SK-N-SH (cell line): ENCODE measurements at regions not wholly inside any gene's neighbourhood (a gene's known extent, or its start where the extent isn't known, plus 50 kb on each side); places are given as distances from the start of the nearest gene placed in this dataset.

Source experiments
- CTCF ChIA-PET: fragments of 300-600, 350-600 bp; formaldehyde crosslinking; extraction: SDS; loops from one replicate; lab custom pipeline; 2021; lab: Yijun Ruan, JAX
- POLR2A ChIA-PET: fragments of 350-600 bp; sonication (Branson Sonifier 250); formaldehyde crosslinking; extraction: SDS; loops from one replicate; lab custom pipeline; 2020; ENCODE audit warnings: antibody characterized with exemption, inconsistent platforms; lab: Yijun Ruan, JAX
- DNase-seq: peaks from one replicate; pipeline ENCODE4 v3.0.0; 2012
- H2AFZ ChIP-seq: fragments of 200-600 bp; sonication (generic); 2 replicates; pipeline ENCODE4 v1.8.1; 2016; ENCODE audit warnings: antibody characterized with exemption, mild to moderate bottlenecking, low read depth
- H3F3A ChIP-seq: fragments of 200-600 bp; sonication (generic); replicated peaks from 2 replicates; pipeline ENCODE3; 2016; ENCODE audit warnings: antibody characterized with exemption, mild to moderate bottlenecking; ENCODE audit not compliant: insufficient read depth
- H3K27ac ChIP-seq, 2 experiments: fragments of 200-500 bp in 1 of 2; fragments of 200-600 bp in 1 of 2; sonication (Bioruptor generic) in 1 of 2; sonication (generic), shearing (Covaris generic) in 1 of 2; 2 replicates each; pipeline versions ENCODE4 v1.5.1 to v1.6.1; 2014 to 2016; ENCODE audit warnings: low read depth in 2 of 2, inconsistent platforms in 1 of 2, low read length in 1 of 2, mild to moderate bottlenecking in 1 of 2, mixed read lengths in 1 of 2
- H3K27me3 ChIP-seq: fragments of 200-600 bp; sonication (generic), shearing (Covaris generic); 2 replicates; pipeline ENCODE4 v1.6.1; 2016; ENCODE audit warnings: mixed run types; ENCODE audit not compliant: insufficient read depth
- H3K36me3 ChIP-seq, 2 experiments: fragments of 200-500 bp in 1 of 2; fragments of 200-600 bp in 1 of 2; sonication (Bioruptor generic) in 1 of 2; sonication (generic) in 1 of 2; replicated peaks in 1 of 2; 2 replicates each; pipeline versions ENCODE3 to v1.5.1; 2014 to 2016; ENCODE audit warnings: low read length in 1 of 2, mild to moderate bottlenecking in 1 of 2; ENCODE audit not compliant: insufficient read depth in 2 of 2, control insufficient read depth in 1 of 2
- H3K4me1 ChIP-seq, 2 experiments: fragments of 200-500 bp in 1 of 2; fragments of 200-600 bp in 1 of 2; sonication (Bioruptor generic) in 1 of 2; sonication (generic), shearing (Covaris generic) in 1 of 2; 2 replicates each; pipeline versions ENCODE4 v1.5.1 to v1.6.1; 2014 to 2016; ENCODE audit warnings: low read depth in 1 of 2, low read length in 1 of 2, mixed run types in 1 of 2; ENCODE audit not compliant: insufficient read depth in 2 of 2, control insufficient read depth in 1 of 2
- H3K4me2 ChIP-seq: fragments of 200-600 bp; sonication (generic), shearing (Covaris generic); 2 replicates; pipeline ENCODE4 v1.6.1; 2017; ENCODE audit warnings: mixed run types
- H3K4me3 ChIP-seq, 2 experiments: fragments of 200-500 bp in 1 of 2; fragments of 200-600 bp in 1 of 2; sonication (Bioruptor generic) in 1 of 2; sonication (generic), shearing (Covaris generic) in 1 of 2; 2 replicates each; pipeline versions ENCODE4 v1.5.1 to v1.8.1; 2014 to 2016; ENCODE audit warnings: low read depth in 2 of 2, inconsistent platforms in 1 of 2, low read length in 1 of 2, mild to moderate bottlenecking in 1 of 2, mixed read lengths in 1 of 2, moderate library complexity in 1 of 2
- H3K79me2 ChIP-seq: fragments of 200-600 bp; sonication (generic); 2 replicates; pipeline ENCODE4 v1.8.1; 2017; ENCODE audit warnings: mild to moderate bottlenecking; ENCODE audit not compliant: insufficient read depth
- H3K9ac ChIP-seq: fragments of 200-600 bp; sonication (generic); 2 replicates; pipeline ENCODE4 v1.6.1; 2017; ENCODE audit warnings: mixed run types
- H3K9me2 ChIP-seq: fragments of 200-600 bp; sonication (generic); 2 replicates; pipeline ENCODE4 v1.6.1; 2017; ENCODE audit warnings: mixed run types
- H3K9me3 ChIP-seq: fragments of 200-600 bp; sonication (generic); 2 replicates; pipeline ENCODE4 v1.6.1; 2017; ENCODE audit warnings: mixed run types, mild to moderate bottlenecking, moderate library complexity
- H4K20me1 ChIP-seq: fragments of 200-600 bp; sonication (generic); 2 replicates; pipeline ENCODE4 v1.6.1; 2017; ENCODE audit warnings: mild to moderate bottlenecking, mixed run types; ENCODE audit not compliant: insufficient read depth
- ELF1 ChIP-seq: IDR thresholded peaks from 2 replicates; pipeline ENCODE4 v1.4.0; 2012
- EZH2phosphoT487 ChIP-seq: fragments of 200-600 bp; sonication (generic); IDR thresholded peaks from 2 replicates; pipeline ENCODE4 v1.6.1; 2017; ENCODE audit warnings: low read depth, mixed run types, mild to moderate bottlenecking, antibody characterized with exemption, moderate library complexity, borderline replicate concordance
- FOSL2 ChIP-seq: IDR thresholded peaks from 2 replicates; pipeline ENCODE4 v1.4.0; 2012; ENCODE audit warnings: low read depth, mild to moderate bottlenecking, moderate library complexity, borderline replicate concordance
- JUND ChIP-seq: IDR thresholded peaks from 2 replicates; pipeline ENCODE4 v1.4.0; 2012
- MEF2A ChIP-seq: IDR thresholded peaks from 2 replicates; pipeline ENCODE4 v1.4.0; 2012; ENCODE audit warnings: low read depth, borderline replicate concordance
- MXI1 ChIP-seq: IDR thresholded peaks from 2 replicates; pipeline ENCODE4 v1.6.1; 2012; ENCODE audit warnings: mild to moderate bottlenecking, low read depth, low read length, improper control_type of control experiment
- NRF1 ChIP-seq: IDR thresholded peaks from 2 replicates; pipeline ENCODE4 v1.6.1; 2012; ENCODE audit warnings: low read depth, mild to moderate bottlenecking, low read length
- POLR2AphosphoS5 ChIP-seq: IDR thresholded peaks from 2 replicates; pipeline ENCODE4 v1.6.1; 2012; ENCODE audit warnings: low read depth, low read length
- RAD21 ChIP-seq: IDR thresholded peaks from 2 replicates; pipeline ENCODE4 v1.6.1; 2012; ENCODE audit warnings: mild to moderate bottlenecking, low read length
- RFX5 ChIP-seq: IDR thresholded peaks from 2 replicates; pipeline ENCODE4 v1.6.1; 2012; ENCODE audit warnings: mild to moderate bottlenecking, improper control_type of control experiment, low read length
- SIN3A ChIP-seq: IDR thresholded peaks from 2 replicates; pipeline ENCODE4 v1.6.1; 2012; ENCODE audit warnings: low read depth, mild to moderate bottlenecking, low read length, moderate library complexity, borderline replicate concordance
- SMC3 ChIP-seq: IDR thresholded peaks from 2 replicates; pipeline ENCODE4 v1.6.1; 2012; ENCODE audit warnings: low read depth, low read length, improper control_type of control experiment
- TAF1 ChIP-seq: IDR thresholded peaks from 2 replicates; pipeline ENCODE4 v1.6.1; 2012; ENCODE audit warnings: low read depth, mild to moderate bottlenecking, low read length, moderate library complexity, borderline replicate concordance
- TCF12 ChIP-seq: IDR thresholded peaks from 2 replicates; pipeline ENCODE4 v1.4.0; 2012
- YY1 ChIP-seq: IDR thresholded peaks from 2 replicates; pipeline ENCODE4 v1.4.0; 2012; ENCODE audit warnings: low read depth, mild to moderate bottlenecking
- WGBS: methylation state at CpG from one replicate; pipeline ENCODE4 v1.1.6; 2017; ENCODE audit warnings: low lambda C conversion rate; 5-methylcytosine and 5-hydroxymethylcytosine counted together
- TF ChIP-seq, protein P1 (sequence below): IDR thresholded peaks from 2 replicates; pipeline ENCODE4 v1.4.0; 2012; ENCODE audit warnings: low read depth, borderline replicate concordance
- TF ChIP-seq, protein P2 (sequence below): IDR thresholded peaks from 2 replicates; pipeline ENCODE4; 2012
- TF ChIP-seq, protein P3 (sequence below): IDR thresholded peaks from 2 replicates; pipeline ENCODE4 v1.4.0; 2012; ENCODE audit warnings: low read depth
- TF ChIP-seq, protein P4 (sequence below): IDR thresholded peaks from 2 replicates; pipeline ENCODE4 v1.4.0; 2012; ENCODE audit warnings: low read depth, borderline replicate concordance
- TF ChIP-seq, protein P5 (sequence below): IDR thresholded peaks from 2 replicates; pipeline ENCODE4 v1.6.1; 2012; ENCODE audit warnings: mild to moderate bottlenecking, low read depth, low read length, moderate library complexity

DNA sequence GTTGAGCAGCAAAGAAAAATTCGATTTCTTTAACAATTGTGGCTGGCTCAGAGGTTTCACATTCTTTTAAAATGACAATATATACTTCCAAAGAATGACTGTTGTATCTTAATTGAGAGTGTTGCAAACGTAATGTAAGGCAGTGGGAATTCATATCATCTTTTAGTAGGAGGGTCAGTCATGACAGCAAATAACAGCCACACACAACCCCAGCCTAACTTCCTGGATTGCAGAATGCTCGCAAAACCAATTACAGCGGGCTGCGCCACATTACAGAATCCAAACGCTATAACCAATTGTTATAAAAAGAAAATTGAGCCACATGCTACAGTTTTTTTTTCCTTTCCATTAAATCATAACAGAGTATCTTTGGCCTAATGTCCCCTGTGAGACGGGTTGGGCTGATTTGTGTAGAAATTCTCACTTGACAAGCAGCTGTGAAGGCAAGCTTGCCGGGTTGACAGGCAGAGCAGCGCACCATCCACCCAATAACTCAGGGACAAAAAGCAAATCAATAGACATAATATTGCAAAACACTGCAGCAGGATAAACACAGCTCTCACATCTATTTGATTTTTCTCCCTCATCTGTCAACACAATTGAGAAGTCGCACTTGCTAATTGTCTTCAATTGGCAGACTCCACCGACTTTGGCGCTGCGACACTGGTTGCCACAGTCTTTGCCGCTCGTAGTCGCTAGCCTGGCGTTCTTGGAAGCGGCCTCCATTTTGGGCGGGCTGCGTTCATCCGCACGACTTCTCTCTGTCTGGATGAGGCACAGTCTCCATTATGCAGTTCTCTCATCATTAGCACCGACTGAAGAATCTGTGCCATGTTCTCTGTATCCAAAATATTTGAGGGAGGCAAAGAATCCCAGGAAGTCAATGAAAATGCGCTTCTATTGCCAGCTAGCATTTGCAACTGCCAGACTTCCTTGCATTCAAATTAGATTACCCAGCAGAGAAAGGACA lies 95.0 kb upstream of the CCDC68 start:
- H3K27me3 ChIP-seq: no peaks in the 10 kb centered on the region
- H4K20me1 ChIP-seq: no peaks in the 10 kb centered on the region
- no peaks in the 10 kb centered on the region for H3K36me3 ChIP-seq
- no peak overlapping the region for H3K27ac ChIP-seq
- ChIA-PET CTCF (interaction anchor here (0.7 to 0.9 kb wide), 2 partner anchors 16 to 18 kb away, joined by 3 read pairs; no protein-coding TSS in a partner anchor), POLR2A (interaction anchor here (0.5 kb wide), 1 partner anchor 166 kb away, joined by 3 read pairs; no protein-coding TSS in a partner anchor)
- no peaks in the 10 kb centered on the region for H3K9me3 ChIP-seq
- no peak overlapping the region for H3K4me2 ChIP-seq
- no peaks in the 10 kb centered on the region for H3K79me2 ChIP-seq
- no peak overlapping the region for H3K9ac ChIP-seq
- peaks cover 0 to 5% of the 10 kb centered on the region in 2 experiments; a peak in 2 of 4 replicates for H3K4me1 ChIP-seq
- no peak overlapping the region for H2AFZ ChIP-seq
- H3F3A ChIP-seq: no peaks in the 10 kb centered on the region
- TF ChIP-seq, protein P1, sequence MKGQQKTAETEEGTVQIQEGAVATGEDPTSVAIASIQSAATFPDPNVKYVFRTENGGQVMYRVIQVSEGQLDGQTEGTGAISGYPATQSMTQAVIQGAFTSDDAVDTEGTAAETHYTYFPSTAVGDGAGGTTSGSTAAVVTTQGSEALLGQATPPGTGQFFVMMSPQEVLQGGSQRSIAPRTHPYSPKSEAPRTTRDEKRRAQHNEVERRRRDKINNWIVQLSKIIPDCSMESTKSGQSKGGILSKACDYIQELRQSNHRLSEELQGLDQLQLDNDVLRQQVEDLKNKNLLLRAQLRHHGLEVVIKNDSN: no peak
- TF ChIP-seq, protein P2, sequence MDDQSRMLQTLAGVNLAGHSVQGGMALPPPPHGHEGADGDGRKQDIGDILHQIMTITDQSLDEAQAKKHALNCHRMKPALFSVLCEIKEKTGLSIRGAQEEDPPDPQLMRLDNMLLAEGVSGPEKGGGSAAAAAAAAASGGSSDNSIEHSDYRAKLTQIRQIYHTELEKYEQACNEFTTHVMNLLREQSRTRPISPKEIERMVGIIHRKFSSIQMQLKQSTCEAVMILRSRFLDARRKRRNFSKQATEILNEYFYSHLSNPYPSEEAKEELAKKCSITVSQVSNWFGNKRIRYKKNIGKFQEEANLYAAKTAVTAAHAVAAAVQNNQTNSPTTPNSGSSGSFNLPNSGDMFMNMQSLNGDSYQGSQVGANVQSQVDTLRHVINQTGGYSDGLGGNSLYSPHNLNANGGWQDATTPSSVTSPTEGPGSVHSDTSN: no peak
- TF ChIP-seq JUND (no peak), TCF12 (no peak), EZH2phosphoT487 (no peak), SIN3A (no peak), YY1 (no peak), NRF1 (no peak), MXI1 (no peak), ELF1 (no peak), RAD21 (no peak), TAF1 (no peak), POLR2AphosphoS5 (no peak), MEF2A (no peak), RFX5 (no peak), SMC3 (no peak), FOSL2 (no peak)
- TF ChIP-seq, protein P3, sequence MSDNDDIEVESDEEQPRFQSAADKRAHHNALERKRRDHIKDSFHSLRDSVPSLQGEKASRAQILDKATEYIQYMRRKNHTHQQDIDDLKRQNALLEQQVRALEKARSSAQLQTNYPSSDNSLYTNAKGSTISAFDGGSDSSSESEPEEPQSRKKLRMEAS: no peak
- TF ChIP-seq, protein P4, sequence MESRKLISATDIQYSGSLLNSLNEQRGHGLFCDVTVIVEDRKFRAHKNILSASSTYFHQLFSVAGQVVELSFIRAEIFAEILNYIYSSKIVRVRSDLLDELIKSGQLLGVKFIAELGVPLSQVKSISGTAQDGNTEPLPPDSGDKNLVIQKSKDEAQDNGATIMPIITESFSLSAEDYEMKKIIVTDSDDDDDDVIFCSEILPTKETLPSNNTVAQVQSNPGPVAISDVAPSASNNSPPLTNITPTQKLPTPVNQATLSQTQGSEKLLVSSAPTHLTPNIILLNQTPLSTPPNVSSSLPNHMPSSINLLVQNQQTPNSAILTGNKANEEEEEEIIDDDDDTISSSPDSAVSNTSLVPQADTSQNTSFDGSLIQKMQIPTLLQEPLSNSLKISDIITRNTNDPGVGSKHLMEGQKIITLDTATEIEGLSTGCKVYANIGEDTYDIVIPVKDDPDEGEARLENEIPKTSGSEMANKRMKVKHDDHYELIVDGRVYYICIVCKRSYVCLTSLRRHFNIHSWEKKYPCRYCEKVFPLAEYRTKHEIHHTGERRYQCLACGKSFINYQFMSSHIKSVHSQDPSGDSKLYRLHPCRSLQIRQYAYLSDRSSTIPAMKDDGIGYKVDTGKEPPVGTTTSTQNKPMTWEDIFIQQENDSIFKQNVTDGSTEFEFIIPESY: no peak
- TF ChIP-seq, protein P5, sequence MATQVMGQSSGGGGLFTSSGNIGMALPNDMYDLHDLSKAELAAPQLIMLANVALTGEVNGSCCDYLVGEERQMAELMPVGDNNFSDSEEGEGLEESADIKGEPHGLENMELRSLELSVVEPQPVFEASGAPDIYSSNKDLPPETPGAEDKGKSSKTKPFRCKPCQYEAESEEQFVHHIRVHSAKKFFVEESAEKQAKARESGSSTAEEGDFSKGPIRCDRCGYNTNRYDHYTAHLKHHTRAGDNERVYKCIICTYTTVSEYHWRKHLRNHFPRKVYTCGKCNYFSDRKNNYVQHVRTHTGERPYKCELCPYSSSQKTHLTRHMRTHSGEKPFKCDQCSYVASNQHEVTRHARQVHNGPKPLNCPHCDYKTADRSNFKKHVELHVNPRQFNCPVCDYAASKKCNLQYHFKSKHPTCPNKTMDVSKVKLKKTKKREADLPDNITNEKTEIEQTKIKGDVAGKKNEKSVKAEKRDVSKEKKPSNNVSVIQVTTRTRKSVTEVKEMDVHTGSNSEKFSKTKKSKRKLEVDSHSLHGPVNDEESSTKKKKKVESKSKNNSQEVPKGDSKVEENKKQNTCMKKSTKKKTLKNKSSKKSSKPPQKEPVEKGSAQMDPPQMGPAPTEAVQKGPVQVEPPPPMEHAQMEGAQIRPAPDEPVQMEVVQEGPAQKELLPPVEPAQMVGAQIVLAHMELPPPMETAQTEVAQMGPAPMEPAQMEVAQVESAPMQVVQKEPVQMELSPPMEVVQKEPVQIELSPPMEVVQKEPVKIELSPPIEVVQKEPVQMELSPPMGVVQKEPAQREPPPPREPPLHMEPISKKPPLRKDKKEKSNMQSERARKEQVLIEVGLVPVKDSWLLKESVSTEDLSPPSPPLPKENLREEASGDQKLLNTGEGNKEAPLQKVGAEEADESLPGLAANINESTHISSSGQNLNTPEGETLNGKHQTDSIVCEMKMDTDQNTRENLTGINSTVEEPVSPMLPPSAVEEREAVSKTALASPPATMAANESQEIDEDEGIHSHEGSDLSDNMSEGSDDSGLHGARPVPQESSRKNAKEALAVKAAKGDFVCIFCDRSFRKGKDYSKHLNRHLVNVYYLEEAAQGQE: no peak
- WGBS: 88% methylated on average over 24 of the region's 24 CpGs
- DNase-seq: no peak
- H3K9me2 ChIP-seq: no peaks in the 10 kb centered on the region
- H3K4me3 ChIP-seq: no peak overlapping the region
